ENCODE measurements at regions not wholly inside any gene's neighbourhood (a gene's known extent, or its start where the extent isn't known, plus 50 kb on each side); places are given as distances from the start of the nearest gene placed in this dataset.

- TF ChIP-seq, protein P1, sequence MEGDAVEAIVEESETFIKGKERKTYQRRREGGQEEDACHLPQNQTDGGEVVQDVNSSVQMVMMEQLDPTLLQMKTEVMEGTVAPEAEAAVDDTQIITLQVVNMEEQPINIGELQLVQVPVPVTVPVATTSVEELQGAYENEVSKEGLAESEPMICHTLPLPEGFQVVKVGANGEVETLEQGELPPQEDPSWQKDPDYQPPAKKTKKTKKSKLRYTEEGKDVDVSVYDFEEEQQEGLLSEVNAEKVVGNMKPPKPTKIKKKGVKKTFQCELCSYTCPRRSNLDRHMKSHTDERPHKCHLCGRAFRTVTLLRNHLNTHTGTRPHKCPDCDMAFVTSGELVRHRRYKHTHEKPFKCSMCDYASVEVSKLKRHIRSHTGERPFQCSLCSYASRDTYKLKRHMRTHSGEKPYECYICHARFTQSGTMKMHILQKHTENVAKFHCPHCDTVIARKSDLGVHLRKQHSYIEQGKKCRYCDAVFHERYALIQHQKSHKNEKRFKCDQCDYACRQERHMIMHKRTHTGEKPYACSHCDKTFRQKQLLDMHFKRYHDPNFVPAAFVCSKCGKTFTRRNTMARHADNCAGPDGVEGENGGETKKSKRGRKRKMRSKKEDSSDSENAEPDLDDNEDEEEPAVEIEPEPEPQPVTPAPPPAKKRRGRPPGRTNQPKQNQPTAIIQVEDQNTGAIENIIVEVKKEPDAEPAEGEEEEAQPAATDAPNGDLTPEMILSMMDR (IDR thresholded peaks at IDR 0.05; ENCODE audit: low read depth, low read length) = no peak
- TF ChIP-seq POLR2A (IDR thresholded peaks at IDR 0.05; ENCODE audit: extremely low read depth, insufficient read length) = no peak
- no peak for TF ChIP-seq MYC (IDR thresholded peaks at IDR 0.05; ENCODE audit: low read depth, low read length)
Measured at GRCh38 chr21:35197992-35198431, 148.9 kb upstream of the RUNX1 start.
